GM12878 (cell line): ENCODE measurements at regions not wholly inside any gene's neighbourhood (a gene's known extent, or its start where the extent isn't known, plus 50 kb on each side); places are given as distances from the start of the nearest gene placed in this dataset.

Experiments
- ATAC-seq: fragments of 200-7000 bp; cut with Tn5 transposase; 3 replicates; pipeline ENCODE4 v1.9.1; 2020; ENCODE audit warnings: mild to moderate bottlenecking, moderate library complexity
- BruUV-seq: library from RNA; stranded (reverse); fragments of 400-500 nt; replicated peaks from 2 replicates; lab custom pipeline; 2021; lab: Mats Ljungman, UMichigan
- CTCF ChIA-PET: fragments of 300-600 bp; sonication (Branson Sonifier 250); formaldehyde crosslinking; extraction: SDS; loops from one replicate; lab custom pipeline; 2021; ENCODE audit warnings: inconsistent platforms; lab: Yijun Ruan, JAX
- POLR2A ChIA-PET: fragments of 350-600 bp; formaldehyde crosslinking; extraction: SDS; loops from one replicate; lab custom pipeline; 2021; ENCODE audit warnings: inconsistent platforms; lab: Charles Lee
- RAD21 ChIA-PET: fragments of 300-600 bp; sonication (Branson Sonifier 250); formaldehyde crosslinking; loops from one replicate; lab custom pipeline; 2023; ENCODE audit warnings: antibody characterized with exemption; ENCODE audit not compliant: unreplicated experiment; lab: Charles Lee
- SMC1A ChIA-PET: fragments of 300-600 bp; sonication (Branson Sonifier 250); formaldehyde crosslinking; loops from one replicate; lab custom pipeline; 2023; ENCODE audit not compliant: unreplicated experiment, uncharacterized antibody; lab: Charles Lee
- DNase-seq: peaks from one replicate; pipeline ENCODE4 v3.0.0-alpha.2; 2011; ENCODE audit warnings: low read depth, low spot score
- FAIRE-seq: peaks from 3 replicates; lab custom pipeline; 2011; peaks lifted over from hg19 to GRCh38; lab: Jason Lieb, UNC
- H2AFZ ChIP-seq: 2 replicates; pipeline ENCODE4 v1.6.0; 2011; ENCODE audit warnings: low read depth, low read length, control low read depth; ENCODE audit not compliant: control insufficient read depth
- H3K27ac ChIP-seq: 2 replicates; pipeline ENCODE4 v1.5.1; 2011; ENCODE audit warnings: control low read depth; ENCODE audit not compliant: control insufficient read depth, insufficient read depth
- H3K27me3 ChIP-seq, 2 experiments: replicated peaks in 1 of 2; 2 replicates each; pipeline versions ENCODE4 v1.6.0 to v1.6.1; 2011; ENCODE audit warnings: low read length in 1 of 2; ENCODE audit not compliant: control insufficient read depth in 2 of 2, insufficient read depth in 2 of 2
- H3K36me3 ChIP-seq, 2 experiments: 2 replicates each; pipeline ENCODE4 v1.5.1; 2011; ENCODE audit warnings: low read length in 1 of 2; ENCODE audit not compliant: control insufficient read depth in 2 of 2, insufficient read depth in 2 of 2
- H3K4me1 ChIP-seq: 2 replicates; pipeline ENCODE4 v1.6.1; 2011; ENCODE audit warnings: mild to moderate bottlenecking, low read length, moderate library complexity, mixed read lengths; ENCODE audit not compliant: control insufficient read depth, insufficient read depth
- H3K4me2 ChIP-seq: 2 replicates; pipeline ENCODE4 v1.6.0; 2011; ENCODE audit warnings: control low read depth; ENCODE audit not compliant: control insufficient read depth, insufficient read depth
- H3K4me3 ChIP-seq: fragments of 200-600 bp; sonication (generic); 2 replicates; pipeline ENCODE4 v1.5.1; 2016
- H3K79me2 ChIP-seq: 2 replicates; pipeline ENCODE4 v1.6.0; 2011; ENCODE audit warnings: low read length; ENCODE audit not compliant: control insufficient read depth, insufficient read depth
- H3K9ac ChIP-seq: 2 replicates; pipeline ENCODE4 v1.8.0; 2011; ENCODE audit warnings: low read length, control low read depth, mixed read lengths; ENCODE audit not compliant: control insufficient read depth, insufficient read depth
- H3K9me3 ChIP-seq: replicated peaks from 3 replicates; pipeline ENCODE4 v1.5.1; 2011; ENCODE audit warnings: mild to moderate bottlenecking, low read length; ENCODE audit not compliant: control insufficient read depth, insufficient read depth
- H4K20me1 ChIP-seq: 2 replicates; pipeline ENCODE4 v1.6.0; 2011; ENCODE audit not compliant: control insufficient read depth, insufficient read depth
- EGR1 ChIP-seq, 2 experiments: IDR thresholded peaks; 1 replicate in 1 of 2; 2 replicates in 1 of 2; pipeline ENCODE4 v1.6.1; 2011 to 2012; ENCODE audit warnings: low read depth in 2 of 2, low read length in 2 of 2, borderline replicate concordance in 1 of 2, mild to moderate bottlenecking in 1 of 2, moderate library complexity in 1 of 2
- ESRRA ChIP-seq: IDR thresholded peaks from 2 replicates; pipeline ENCODE4 v1.6.1; 2012; ENCODE audit warnings: mild to moderate bottlenecking, low read length, improper control_type of control experiment
- FOS ChIP-seq: IDR thresholded peaks from 3 replicates; pipeline ENCODE4 v1.6.1; 2011; ENCODE audit warnings: borderline replicate concordance; ENCODE audit not compliant: insufficient read length; ENCODE audit errors: extremely low read depth
- WGBS: methylation state at CpG from one replicate; pipeline ENCODE4 v1.1.6; 2016; ENCODE audit warnings: low lambda C conversion rate; ENCODE audit not compliant: insufficient replicate concordance, insufficient coverage; ENCODE audit errors: missing lambda C conversion rate; 5-methylcytosine and 5-hydroxymethylcytosine counted together
- in situ Hi-C: fragments of 300-500 bp; cut with MboI; formaldehyde crosslinking; loops from 9 replicates; pipeline ENCODE4 v1.14.3; 2018; ENCODE audit warnings: mixed read lengths
- intact Hi-C: fragments of 100-400 bp; cut with micrococcal nuclease; formaldehyde crosslinking; loops from one replicate; pipeline ENCODE4 v1.14.2; 2022; ENCODE audit not compliant: unreplicated experiment
- TF ChIP-seq, protein P1 (sequence below): fragments of 450-650 bp; IDR thresholded peaks from 2 replicates; pipeline ENCODE4 v1.6.1; 2017; ENCODE audit warnings: low read depth, mild to moderate bottlenecking, moderate library complexity
- TF ChIP-seq, protein P2 (sequence below): fragments of 450-650 bp; IDR thresholded peaks from 2 replicates; pipeline ENCODE4 v1.6.1; 2016; ENCODE audit warnings: mild to moderate bottlenecking
- TF ChIP-seq, protein P3 (sequence below), 3 experiments: IDR thresholded peaks in 2 of 3; conservative IDR thresholded peaks in 1 of 3; 2 replicates each; pipeline ENCODE4 v1.5.1; 2011; ENCODE audit warnings: low read depth in 3 of 3, low read length in 3 of 3, mild to moderate bottlenecking in 3 of 3, control low read depth in 2 of 3, moderate library complexity in 2 of 3, inconsistent platforms in 1 of 3, mixed read lengths in 1 of 3; ENCODE audit not compliant: control insufficient read depth in 2 of 3, insufficient read depth in 1 of 3; ENCODE audit errors: extremely low read depth in 1 of 3
- TF ChIP-seq, protein P4 (sequence below): IDR thresholded peaks from 2 replicates; pipeline ENCODE4 v1.6.1; 2012; ENCODE audit warnings: low read depth, low read length, improper control_type of control experiment

- Histone ChIP-seq H3K9ac (no peak overlapping the region), H3K27me3 (no peaks in the 10 kb centered on the region), H3K36me3 (no peaks in the 10 kb centered on the region), H3K4me3 (no peak overlapping the region), H3K79me2 (no peaks in the 10 kb centered on the region), H3K4me2 (no peak overlapping the region), H4K20me1 (no peaks in the 10 kb centered on the region), H3K9me3 (no peaks in the 10 kb centered on the region; the same call in 2 of the 3 replicates), H2AFZ (no peak overlapping the region), H3K27ac (no peak overlapping the region), H3K4me1 (no peaks in the 10 kb centered on the region)
- WGBS: 25% methylated on average over 1 of the region's 1 CpG
- no TSS peak for BruUV-seq
- ChIA-PET RAD21 (no interaction called here), CTCF (no interaction called here), SMC1A (no interaction called here), POLR2A (no interaction called here)
- no peak for TF ChIP-seq FOS
- TF ChIP-seq EGR1 (IDR thresholded peaks at IDR 0.05; ENCODE audit: borderline replicate concordance in 1 of 2, low read depth in 2 of 2, low read length in 2 of 2): no peak
- TF ChIP-seq ESRRA: no peak
- intact Hi-C loops (no loop called here), in situ Hi-C loops (no loop called here)
- ATAC-seq (no peak), DNase-seq (no peak), FAIRE-seq (no peak)
These were observed 100.2 kb downstream of the DTWD1 start for GRCh38 chr15:49721091-49721490.

DNA sequence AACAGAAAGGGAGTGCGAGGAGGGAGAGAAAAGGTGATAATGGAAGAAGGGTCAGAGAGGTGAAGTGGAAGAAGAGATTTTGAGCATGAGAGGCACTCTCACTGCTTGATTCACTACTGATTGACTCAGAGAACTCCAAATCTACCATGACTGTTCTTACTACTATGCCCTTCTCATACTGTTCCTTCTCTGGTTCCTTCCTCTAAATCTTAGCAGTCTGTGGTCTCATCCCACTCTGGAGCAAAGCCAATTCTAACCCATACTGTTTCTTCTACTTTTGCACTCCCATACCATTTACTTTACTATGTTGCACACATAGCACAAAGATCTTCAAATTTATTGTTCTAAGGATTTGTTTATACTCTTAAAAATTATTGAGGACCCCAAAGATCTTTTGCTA is 100.8 kb downstream of the DTWD1 start:
- Histone ChIP-seq H4K20me1 (no peaks in the 10 kb centered on the region), H3K9ac (no peak overlapping the region), H2AFZ (no peak overlapping the region), H3K9me3 (no peaks in the 10 kb centered on the region; the same call in 2 of the 3 replicates), H3K4me2 (no peak overlapping the region), H3K79me2 (no peaks in the 10 kb centered on the region), H3K4me1 (no peaks in the 10 kb centered on the region), H3K27me3 (no peaks in the 10 kb centered on the region), H3K36me3 (no peaks in the 10 kb centered on the region), H3K27ac (no peak overlapping the region), H3K4me3 (no peak overlapping the region)
- ATAC-seq: no peak
- SMC1A ChIA-PET: no interaction called here
- DNase-seq: no peak
- FAIRE-seq: no peak
- intact Hi-C loops: no loop called here
- CTCF ChIA-PET: no interaction called here
- RAD21 ChIA-PET: no interaction called here
- BruUV-seq: no TSS peak
- in situ Hi-C loops: no loop called here
- 27% methylated on average over 1 of the region's 1 CpG for WGBS
- POLR2A ChIA-PET: no interaction called here
- TF ChIP-seq, protein P1, sequence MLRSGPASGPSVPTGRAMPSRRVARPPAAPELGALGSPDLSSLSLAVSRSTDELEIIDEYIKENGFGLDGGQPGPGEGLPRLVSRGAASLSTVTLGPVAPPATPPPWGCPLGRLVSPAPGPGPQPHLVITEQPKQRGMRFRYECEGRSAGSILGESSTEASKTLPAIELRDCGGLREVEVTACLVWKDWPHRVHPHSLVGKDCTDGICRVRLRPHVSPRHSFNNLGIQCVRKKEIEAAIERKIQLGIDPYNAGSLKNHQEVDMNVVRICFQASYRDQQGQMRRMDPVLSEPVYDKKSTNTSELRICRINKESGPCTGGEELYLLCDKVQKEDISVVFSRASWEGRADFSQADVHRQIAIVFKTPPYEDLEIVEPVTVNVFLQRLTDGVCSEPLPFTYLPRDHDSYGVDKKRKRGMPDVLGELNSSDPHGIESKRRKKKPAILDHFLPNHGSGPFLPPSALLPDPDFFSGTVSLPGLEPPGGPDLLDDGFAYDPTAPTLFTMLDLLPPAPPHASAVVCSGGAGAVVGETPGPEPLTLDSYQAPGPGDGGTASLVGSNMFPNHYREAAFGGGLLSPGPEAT: no peak
- TF ChIP-seq, protein P2, sequence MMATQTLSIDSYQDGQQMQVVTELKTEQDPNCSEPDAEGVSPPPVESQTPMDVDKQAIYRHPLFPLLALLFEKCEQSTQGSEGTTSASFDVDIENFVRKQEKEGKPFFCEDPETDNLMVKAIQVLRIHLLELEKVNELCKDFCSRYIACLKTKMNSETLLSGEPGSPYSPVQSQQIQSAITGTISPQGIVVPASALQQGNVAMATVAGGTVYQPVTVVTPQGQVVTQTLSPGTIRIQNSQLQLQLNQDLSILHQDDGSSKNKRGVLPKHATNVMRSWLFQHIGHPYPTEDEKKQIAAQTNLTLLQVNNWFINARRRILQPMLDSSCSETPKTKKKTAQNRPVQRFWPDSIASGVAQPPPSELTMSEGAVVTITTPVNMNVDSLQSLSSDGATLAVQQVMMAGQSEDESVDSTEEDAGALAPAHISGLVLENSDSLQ: no peak
- TF ChIP-seq, protein P3, sequence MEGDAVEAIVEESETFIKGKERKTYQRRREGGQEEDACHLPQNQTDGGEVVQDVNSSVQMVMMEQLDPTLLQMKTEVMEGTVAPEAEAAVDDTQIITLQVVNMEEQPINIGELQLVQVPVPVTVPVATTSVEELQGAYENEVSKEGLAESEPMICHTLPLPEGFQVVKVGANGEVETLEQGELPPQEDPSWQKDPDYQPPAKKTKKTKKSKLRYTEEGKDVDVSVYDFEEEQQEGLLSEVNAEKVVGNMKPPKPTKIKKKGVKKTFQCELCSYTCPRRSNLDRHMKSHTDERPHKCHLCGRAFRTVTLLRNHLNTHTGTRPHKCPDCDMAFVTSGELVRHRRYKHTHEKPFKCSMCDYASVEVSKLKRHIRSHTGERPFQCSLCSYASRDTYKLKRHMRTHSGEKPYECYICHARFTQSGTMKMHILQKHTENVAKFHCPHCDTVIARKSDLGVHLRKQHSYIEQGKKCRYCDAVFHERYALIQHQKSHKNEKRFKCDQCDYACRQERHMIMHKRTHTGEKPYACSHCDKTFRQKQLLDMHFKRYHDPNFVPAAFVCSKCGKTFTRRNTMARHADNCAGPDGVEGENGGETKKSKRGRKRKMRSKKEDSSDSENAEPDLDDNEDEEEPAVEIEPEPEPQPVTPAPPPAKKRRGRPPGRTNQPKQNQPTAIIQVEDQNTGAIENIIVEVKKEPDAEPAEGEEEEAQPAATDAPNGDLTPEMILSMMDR (IDR thresholded peaks at IDR 0.05 in 2 of 3, conservative IDR thresholded peaks at IDR 0.05 in 1 of 3; ENCODE audit: control insufficient read depth in 2 of 3, extremely low read depth in 1 of 3, insufficient read depth in 1 of 3, low read depth in 3 of 3, low read length in 3 of 3): no peak
- no peak for TF ChIP-seq ESRRA
- TF ChIP-seq, protein P4, sequence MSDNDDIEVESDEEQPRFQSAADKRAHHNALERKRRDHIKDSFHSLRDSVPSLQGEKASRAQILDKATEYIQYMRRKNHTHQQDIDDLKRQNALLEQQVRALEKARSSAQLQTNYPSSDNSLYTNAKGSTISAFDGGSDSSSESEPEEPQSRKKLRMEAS: no peak
